Prostate gland (tissue), 2 donors: ENCODE measurements at regions not wholly inside any gene's neighbourhood (a gene's known extent, or its start where the extent isn't known, plus 50 kb on each side); places are given as distances from the start of the nearest gene placed in this dataset.

Experiments used
- POLR2A ChIP-seq: fragments of 450-650 bp; IDR thresholded peaks from one replicate; pipeline ENCODE4 v1.6.1; 2016; ENCODE audit warnings: antibody characterized with exemption, mild to moderate bottlenecking
- TF ChIP-seq, protein P1 (sequence below), 4 experiments: fragments of 200-600 bp in 2 of 4; fragments of 450-650 bp in 2 of 4; sonication (generic) in 2 of 4; IDR thresholded peaks; 1 replicate in 3 of 4; 2 replicates in 1 of 4; pipeline ENCODE4 v1.5.1; 2016 to 2019; ENCODE audit warnings: antibody characterized with exemption in 4 of 4, mild to moderate bottlenecking in 2 of 4, moderate library complexity in 2 of 4

DNA sequence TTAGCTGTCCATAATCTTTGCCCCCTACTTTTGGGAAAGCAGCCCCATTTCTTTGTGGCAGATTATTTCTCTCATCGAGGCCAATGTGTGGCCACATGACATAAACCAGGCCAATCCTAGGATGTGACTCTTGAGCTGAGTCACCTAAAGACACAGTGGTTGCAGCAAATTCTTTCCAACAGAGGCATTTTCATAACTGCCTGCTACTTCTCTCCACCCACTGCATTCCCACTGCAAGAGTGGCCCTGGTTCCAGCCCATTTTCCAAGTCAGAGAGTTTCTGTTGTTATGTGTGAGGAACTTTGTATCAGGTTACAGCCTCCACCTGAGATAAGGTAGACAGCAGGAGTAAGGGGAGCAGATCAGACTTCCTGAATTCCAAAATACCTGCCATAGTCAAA is 195.2 kb downstream of the RGS9 start:
- TF ChIP-seq, protein P1, sequence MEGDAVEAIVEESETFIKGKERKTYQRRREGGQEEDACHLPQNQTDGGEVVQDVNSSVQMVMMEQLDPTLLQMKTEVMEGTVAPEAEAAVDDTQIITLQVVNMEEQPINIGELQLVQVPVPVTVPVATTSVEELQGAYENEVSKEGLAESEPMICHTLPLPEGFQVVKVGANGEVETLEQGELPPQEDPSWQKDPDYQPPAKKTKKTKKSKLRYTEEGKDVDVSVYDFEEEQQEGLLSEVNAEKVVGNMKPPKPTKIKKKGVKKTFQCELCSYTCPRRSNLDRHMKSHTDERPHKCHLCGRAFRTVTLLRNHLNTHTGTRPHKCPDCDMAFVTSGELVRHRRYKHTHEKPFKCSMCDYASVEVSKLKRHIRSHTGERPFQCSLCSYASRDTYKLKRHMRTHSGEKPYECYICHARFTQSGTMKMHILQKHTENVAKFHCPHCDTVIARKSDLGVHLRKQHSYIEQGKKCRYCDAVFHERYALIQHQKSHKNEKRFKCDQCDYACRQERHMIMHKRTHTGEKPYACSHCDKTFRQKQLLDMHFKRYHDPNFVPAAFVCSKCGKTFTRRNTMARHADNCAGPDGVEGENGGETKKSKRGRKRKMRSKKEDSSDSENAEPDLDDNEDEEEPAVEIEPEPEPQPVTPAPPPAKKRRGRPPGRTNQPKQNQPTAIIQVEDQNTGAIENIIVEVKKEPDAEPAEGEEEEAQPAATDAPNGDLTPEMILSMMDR (IDR thresholded peaks at IDR 0.05) = no peak
- no peak for TF ChIP-seq POLR2A
